22Rv1 (cell line): ENCODE measurements at regions not wholly inside any gene's neighbourhood (a gene's known extent, or its start where the extent isn't known, plus 50 kb on each side); places are given as distances from the start of the nearest gene placed in this dataset.

Experiments
- H3K27ac ChIP-seq: fragments of 450-650 bp; 2 replicates; pipeline ENCODE4 v1.5.1; 2017
- ZFX ChIP-seq: fragments of 450-650 bp; IDR thresholded peaks from 2 replicates; pipeline ENCODE4 v1.6.1; 2017; ENCODE audit warnings: antibody characterized with exemption, borderline replicate concordance
- TF ChIP-seq, protein P1 (sequence below): fragments of 450-650 bp; IDR thresholded peaks from 2 replicates; pipeline ENCODE4 v1.5.1; 2017; ENCODE audit warnings: mild to moderate bottlenecking

DNA sequence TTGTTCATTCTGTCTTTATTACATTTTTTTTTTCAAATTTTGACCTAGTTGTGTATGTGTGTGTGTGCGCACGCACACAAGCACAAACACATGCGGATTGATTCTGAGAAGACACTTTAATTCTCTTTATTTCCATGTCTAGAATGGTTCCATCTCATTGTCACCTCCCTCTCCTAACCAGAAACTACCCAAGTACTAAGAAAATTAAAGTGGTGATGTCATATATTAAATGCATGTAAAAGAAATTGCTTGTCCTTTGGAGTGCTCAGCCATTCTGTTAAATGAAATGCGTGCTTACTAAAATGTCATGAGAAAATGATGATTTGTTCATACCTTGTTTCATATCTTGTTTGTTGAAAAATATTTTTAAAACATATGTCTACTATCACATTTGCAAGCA lies 1297.0 kb upstream of the TENM3 start:
- TF ChIP-seq, protein P1, sequence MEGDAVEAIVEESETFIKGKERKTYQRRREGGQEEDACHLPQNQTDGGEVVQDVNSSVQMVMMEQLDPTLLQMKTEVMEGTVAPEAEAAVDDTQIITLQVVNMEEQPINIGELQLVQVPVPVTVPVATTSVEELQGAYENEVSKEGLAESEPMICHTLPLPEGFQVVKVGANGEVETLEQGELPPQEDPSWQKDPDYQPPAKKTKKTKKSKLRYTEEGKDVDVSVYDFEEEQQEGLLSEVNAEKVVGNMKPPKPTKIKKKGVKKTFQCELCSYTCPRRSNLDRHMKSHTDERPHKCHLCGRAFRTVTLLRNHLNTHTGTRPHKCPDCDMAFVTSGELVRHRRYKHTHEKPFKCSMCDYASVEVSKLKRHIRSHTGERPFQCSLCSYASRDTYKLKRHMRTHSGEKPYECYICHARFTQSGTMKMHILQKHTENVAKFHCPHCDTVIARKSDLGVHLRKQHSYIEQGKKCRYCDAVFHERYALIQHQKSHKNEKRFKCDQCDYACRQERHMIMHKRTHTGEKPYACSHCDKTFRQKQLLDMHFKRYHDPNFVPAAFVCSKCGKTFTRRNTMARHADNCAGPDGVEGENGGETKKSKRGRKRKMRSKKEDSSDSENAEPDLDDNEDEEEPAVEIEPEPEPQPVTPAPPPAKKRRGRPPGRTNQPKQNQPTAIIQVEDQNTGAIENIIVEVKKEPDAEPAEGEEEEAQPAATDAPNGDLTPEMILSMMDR = no peak
- TF ChIP-seq ZFX = no peak
- H3K27ac ChIP-seq = no peak overlapping the region

DNA sequence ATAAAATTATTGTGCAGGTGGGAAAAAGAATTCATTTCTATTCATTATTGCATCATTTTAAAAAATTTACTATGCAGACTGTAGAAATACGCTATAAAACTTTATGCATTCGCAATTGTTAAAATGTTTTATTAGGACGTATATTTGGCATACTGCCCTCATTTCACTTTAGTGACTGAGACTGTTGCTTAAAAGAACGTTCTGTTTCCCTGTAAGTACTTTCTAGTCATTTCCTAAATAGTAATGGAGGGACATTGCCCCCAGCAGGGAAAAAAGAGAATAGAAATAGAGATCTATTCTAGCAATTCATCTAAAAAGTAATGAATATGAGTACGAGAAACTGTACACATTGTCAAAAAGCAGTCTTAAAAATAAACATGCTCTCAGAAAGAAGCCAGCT lies 1295.8 kb upstream of the TENM3 start:
- H3K27ac ChIP-seq = no peak overlapping the region
- TF ChIP-seq ZFX = no peak
- TF ChIP-seq, protein P1 = peak; percentile 53

DNA sequence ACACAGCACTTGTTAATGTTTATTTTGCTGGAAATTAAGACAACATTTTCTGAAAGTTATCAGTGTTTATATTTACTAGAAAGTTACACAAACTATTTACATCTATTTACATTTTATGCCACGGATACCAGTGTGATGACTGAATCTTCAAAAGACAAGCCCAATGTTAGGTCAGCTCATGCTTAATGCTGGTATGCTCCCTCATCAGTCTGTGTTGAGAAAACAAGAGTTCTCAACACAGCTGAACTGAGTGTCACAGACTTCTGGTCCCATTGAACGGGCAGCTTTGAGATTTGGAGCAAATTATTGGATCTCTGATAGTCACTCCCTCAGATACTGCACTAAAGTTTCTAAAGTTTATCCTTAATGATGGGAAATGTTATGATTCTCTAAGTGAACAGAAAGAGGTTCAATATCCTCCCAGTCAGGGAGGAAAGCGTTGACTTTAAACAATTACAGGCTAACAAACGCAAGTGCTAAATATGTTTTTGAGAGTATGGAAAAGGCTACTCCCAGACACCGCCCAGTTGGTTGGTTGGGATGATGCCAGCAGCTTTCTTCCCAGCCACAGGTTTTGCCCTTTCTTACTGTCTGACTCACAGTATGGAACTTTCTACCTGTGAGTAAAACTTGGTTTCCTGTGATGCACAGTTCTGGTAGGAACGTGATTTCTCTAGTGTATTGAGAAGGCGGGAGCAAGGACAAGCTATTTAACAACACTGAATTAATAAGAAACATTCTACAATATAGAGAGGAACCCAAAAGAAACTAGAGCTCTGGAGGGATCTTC lies 1293.6 kb upstream of the TENM3 start:
- no peak overlapping the region for H3K27ac ChIP-seq
- TF ChIP-seq, protein P1 = no peak
- no peak for TF ChIP-seq ZFX

DNA sequence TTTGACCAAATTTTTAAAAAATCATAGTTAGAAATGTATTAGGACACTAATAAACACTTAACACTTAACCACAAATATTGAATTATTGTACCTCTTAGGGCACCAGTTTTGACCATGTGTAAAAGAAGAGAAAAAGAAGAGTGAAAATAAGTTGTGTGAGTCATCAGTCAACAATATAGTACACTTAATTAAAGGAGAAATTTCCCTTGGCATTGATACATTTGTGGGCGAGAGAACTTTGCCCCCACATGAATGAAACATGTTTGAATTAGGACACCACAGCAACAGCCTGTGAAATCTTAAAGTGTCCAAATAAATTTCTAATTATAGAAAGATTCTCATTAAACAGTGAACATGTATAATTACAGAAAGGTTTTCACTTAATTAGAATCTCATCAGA lies 1292.8 kb upstream of the TENM3 start:
- H3K27ac ChIP-seq = no peak overlapping the region

DNA sequence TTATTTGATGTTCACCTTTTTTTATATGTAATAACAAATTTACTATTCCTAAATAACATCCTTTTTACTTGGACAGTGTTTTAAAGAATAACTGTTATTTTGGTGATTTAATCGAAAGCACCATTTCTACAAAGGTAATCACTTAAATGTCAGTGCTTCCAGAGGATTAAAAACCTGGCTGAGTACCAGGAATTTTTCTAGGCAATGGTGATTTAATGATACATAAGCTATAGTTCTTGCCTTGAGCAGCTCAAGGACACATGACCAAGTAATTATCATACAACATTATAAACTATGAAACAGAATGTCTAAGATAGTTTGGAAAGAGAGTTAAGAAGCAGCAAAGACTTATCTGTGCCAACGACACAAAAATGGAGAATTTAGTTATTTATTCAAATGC lies 1291.9 kb upstream of the TENM3 start:
- H3K27ac ChIP-seq = no peak overlapping the region
- TF ChIP-seq, protein P1 = no peak
- no peak for TF ChIP-seq ZFX

More for the DNA sequence above, 1292.8 kb upstream of the TENM3 start:
- TF ChIP-seq, protein P1 = no peak
- no peak for TF ChIP-seq ZFX

DNA sequence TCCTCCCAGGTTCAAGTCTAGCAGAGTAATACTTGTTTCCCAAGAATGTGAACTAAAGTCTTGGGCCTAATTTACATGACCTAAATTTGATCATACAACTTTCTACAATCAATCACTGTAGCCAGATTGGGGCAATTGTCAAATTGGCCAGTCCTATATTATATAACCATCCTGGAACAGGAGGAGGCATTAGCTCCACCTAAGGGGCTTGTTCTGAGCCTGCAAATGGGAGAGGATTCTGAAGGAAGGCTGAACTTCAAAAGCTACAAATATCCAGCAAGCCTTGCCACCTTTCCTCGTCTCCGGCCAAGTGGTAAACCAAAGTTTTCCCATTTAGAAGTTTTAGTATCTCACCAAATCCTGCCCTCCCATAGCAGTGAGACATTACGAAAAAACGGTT lies 1289.6 kb upstream of the TENM3 start:
- TF ChIP-seq, protein P1 = peak; percentile 42
- TF ChIP-seq ZFX = no peak
- H3K27ac ChIP-seq = no peak overlapping the region

DNA sequence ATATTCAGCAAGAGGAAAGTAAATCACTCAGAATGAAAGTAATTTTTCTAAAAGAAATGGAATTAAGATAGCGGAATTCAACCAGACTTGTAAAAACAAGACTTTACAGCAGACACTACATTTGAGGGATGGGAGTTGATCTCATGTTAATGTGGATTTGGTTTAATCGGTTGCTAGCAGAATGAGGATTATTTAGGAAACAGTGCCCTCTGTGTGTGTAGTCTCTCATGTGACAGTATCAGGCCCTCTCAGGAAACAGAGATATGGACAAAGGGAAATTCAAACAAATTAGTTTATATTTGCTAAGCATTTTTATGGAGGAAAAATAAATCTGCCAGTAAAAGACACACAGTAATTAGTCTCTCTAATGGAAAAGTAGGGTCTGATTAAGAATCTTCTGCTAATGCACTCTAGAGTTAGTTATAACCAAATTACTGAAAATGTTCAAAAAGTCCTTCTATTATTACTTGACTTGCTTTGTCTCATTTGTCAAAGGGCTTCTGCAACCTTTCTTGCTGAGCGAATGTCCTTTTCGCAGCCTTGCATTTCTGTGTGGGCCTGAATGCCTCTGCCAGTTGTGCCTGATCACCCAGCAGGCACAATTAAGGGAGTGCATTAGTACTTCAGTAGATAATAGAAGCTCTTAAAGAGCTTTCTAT lies 1282.3 kb upstream of the TENM3 start:
- H3K27ac ChIP-seq = no peak overlapping the region
- TF ChIP-seq, protein P1 = peak; percentile 37
- TF ChIP-seq ZFX = no peak
